Ishikawa (cell line): ENCODE measurements at regions not wholly inside any gene's neighbourhood (a gene's known extent, or its start where the extent isn't known, plus 50 kb on each side); places are given as distances from the start of the nearest gene placed in this dataset.

Experiments used
- CEBPB ChIP-seq: IDR thresholded peaks from 2 replicates; pipeline ENCODE4 v1.6.1; 2012
- CREB1 ChIP-seq: IDR thresholded peaks from 2 replicates; pipeline ENCODE4 v1.6.1; 2012; ENCODE audit warnings: low read depth
- EGR1 ChIP-seq: IDR thresholded peaks from 2 replicates; pipeline ENCODE4 v1.6.1; 2012
- EP300 ChIP-seq: IDR thresholded peaks from 2 replicates; pipeline ENCODE4 v1.6.1; 2012; ENCODE audit warnings: borderline replicate concordance
- FOXM1 ChIP-seq: IDR thresholded peaks from 2 replicates; pipeline ENCODE4 v1.6.1; 2012; ENCODE audit warnings: low read depth, borderline replicate concordance
- NFIC ChIP-seq: IDR thresholded peaks from 2 replicates; pipeline ENCODE4 v1.6.1; 2012
- RAD21 ChIP-seq: IDR thresholded peaks from 2 replicates; pipeline ENCODE4 v1.6.1; 2012; ENCODE audit warnings: low read depth
- REST ChIP-seq: IDR thresholded peaks from 2 replicates; pipeline ENCODE4 v1.6.1; 2012; ENCODE audit warnings: low read depth, mild to moderate bottlenecking
- TAF1 ChIP-seq: IDR thresholded peaks from 2 replicates; pipeline ENCODE4 v1.6.1; 2012; ENCODE audit warnings: low read depth, mild to moderate bottlenecking
- TCF12 ChIP-seq: IDR thresholded peaks from 2 replicates; pipeline ENCODE4 v1.6.1; 2012; ENCODE audit warnings: low read depth
- TEAD4 ChIP-seq: IDR thresholded peaks from 2 replicates; pipeline ENCODE4 v1.6.1; 2012
- YY1 ChIP-seq: IDR thresholded peaks from 2 replicates; pipeline ENCODE4 v1.6.1; 2012; ENCODE audit warnings: low read depth
- ZBTB7A ChIP-seq: IDR thresholded peaks from 2 replicates; pipeline ENCODE4 v1.6.1; 2012; ENCODE audit warnings: low read depth
- TF ChIP-seq, protein P1 (sequence below): IDR thresholded peaks from 2 replicates; pipeline ENCODE4 v1.6.1; 2012

DNA sequence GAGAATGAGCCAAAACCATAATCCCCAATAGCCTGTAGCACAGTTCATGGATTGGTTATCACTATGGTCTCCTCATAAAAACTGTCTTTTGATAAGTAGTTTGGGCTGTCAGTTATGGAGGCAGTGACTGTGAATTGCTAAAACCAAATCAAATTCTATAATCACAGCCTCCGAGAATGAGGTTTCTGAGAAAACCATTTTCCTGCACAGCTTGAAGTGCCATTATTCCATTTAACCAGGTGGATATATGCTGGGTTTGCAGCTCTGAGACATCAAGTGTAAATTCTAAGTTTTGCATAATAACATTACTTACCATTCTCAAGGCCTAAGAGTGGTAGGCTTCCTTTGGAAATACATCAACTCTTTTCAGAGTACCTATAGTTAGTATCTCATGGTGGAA is 485.4 kb downstream of the FRK start:
- no peak for TF ChIP-seq EGR1
- TF ChIP-seq EP300, result no peak
- TF ChIP-seq, protein P1, sequence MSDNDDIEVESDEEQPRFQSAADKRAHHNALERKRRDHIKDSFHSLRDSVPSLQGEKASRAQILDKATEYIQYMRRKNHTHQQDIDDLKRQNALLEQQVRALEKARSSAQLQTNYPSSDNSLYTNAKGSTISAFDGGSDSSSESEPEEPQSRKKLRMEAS, result no peak
- no peak for TF ChIP-seq TAF1
- no peak for TF ChIP-seq REST
- TF ChIP-seq TEAD4, result no peak
- no peak for TF ChIP-seq CEBPB
- TF ChIP-seq CREB1, result no peak
- no peak for TF ChIP-seq TCF12
- no peak for TF ChIP-seq YY1
- no peak for TF ChIP-seq RAD21
- no peak for TF ChIP-seq FOXM1
- TF ChIP-seq NFIC, result no peak
- no peak for TF ChIP-seq ZBTB7A
